Naive thymus-derived CD4-positive, alpha-beta T cell (primary cell): ENCODE measurements at regions not wholly inside any gene's neighbourhood (a gene's known extent, or its start where the extent isn't known, plus 50 kb on each side); places are given as distances from the start of the nearest gene placed in this dataset.

Experiments used
- ATAC-seq: fragments of 150-1000 bp; cut with Tn5 transposase; 2 replicates; pipeline ENCODE4 v1.10.0; 2021; ENCODE audit warnings: mild to moderate bottlenecking, moderate library complexity
- CTCF ChIA-PET: fragments of 350-600 bp; sonication (Branson Sonifier 250); formaldehyde crosslinking; loops from one replicate; lab custom pipeline; 2021; ENCODE audit warnings: antibody characterized with exemption; lab: Charles Lee
- POLR2A ChIA-PET: fragments of 350-600 bp; sonication (Branson Sonifier 250); formaldehyde crosslinking; loops from one replicate; lab custom pipeline; 2021; ENCODE audit warnings: antibody characterized with exemption, inconsistent platforms; lab: Charles Lee
- DNase-seq, 9 donors: peaks; one replicate each; pipeline versions ENCODE4 v3.0.0 to v3.0.0-alpha.2; 2020 to 2022; ENCODE audit warnings: mixed read lengths in 1 of 9
- H3K27ac ChIP-seq: one replicate; pipeline ENCODE4 v1.7.0; 2013; ENCODE audit warnings: mild to moderate bottlenecking, low read depth, low read length, moderate library complexity
- H3K27me3 ChIP-seq, 2 donors: one replicate each; pipeline ENCODE4 v1.7.0; 2013; ENCODE audit warnings: low read length in 2 of 2, mild to moderate bottlenecking in 2 of 2, moderate library complexity in 2 of 2; ENCODE audit not compliant: control insufficient read depth in 2 of 2, insufficient read depth in 2 of 2
- H3K36me3 ChIP-seq, 3 experiments: 1 replicate in 2 of 3; 2 replicates in 1 of 3; pipeline ENCODE4 v1.7.0; 2013; ENCODE audit warnings: low read length in 3 of 3, mild to moderate bottlenecking in 3 of 3, moderate library complexity in 1 of 3; ENCODE audit not compliant: insufficient read depth in 3 of 3, control insufficient read depth in 2 of 3
- H3K4me1 ChIP-seq, 2 donors: one replicate each; pipeline ENCODE4 v1.7.0; 2013; ENCODE audit warnings: low read length in 2 of 2, mild to moderate bottlenecking in 2 of 2, moderate library complexity in 1 of 2; ENCODE audit not compliant: control insufficient read depth in 2 of 2, insufficient read depth in 2 of 2
- H3K4me3 ChIP-seq: 2 replicates; pipeline ENCODE4 v1.7.0; 2013; ENCODE audit warnings: mild to moderate bottlenecking, low read length
- H3K9me3 ChIP-seq, 3 experiments: 1 replicate in 2 of 3; 2 replicates in 1 of 3; pipeline ENCODE4 v1.7.0; 2013; ENCODE audit warnings: low read length in 3 of 3; ENCODE audit not compliant: control insufficient read depth in 2 of 3
- H3K27ac Mint-ChIP-seq, 9 donors: one replicate each; pipeline ENCODE4 v1.8.0; 2020 to 2022; ENCODE audit warnings: mixed read lengths in 9 of 9, mild to moderate bottlenecking in 8 of 9, moderate library complexity in 5 of 9, inconsistent platforms in 2 of 9
- H3K27me3 Mint-ChIP-seq, 5 donors: one replicate each; pipeline ENCODE4 v1.8.0; 2021 to 2022; ENCODE audit warnings: mixed read lengths in 5 of 5, mild to moderate bottlenecking in 1 of 5
- H3K36me3 Mint-ChIP-seq, 5 donors: one replicate each; pipeline ENCODE4 v1.8.0; 2020 to 2022; ENCODE audit warnings: mixed read lengths in 5 of 5, mild to moderate bottlenecking in 3 of 5, inconsistent platforms in 1 of 5
- H3K4me1 Mint-ChIP-seq, 7 donors: one replicate each; pipeline ENCODE4 v1.8.0; 2020 to 2022; ENCODE audit warnings: mixed read lengths in 7 of 7, mild to moderate bottlenecking in 3 of 7, inconsistent platforms in 1 of 7
- H3K4me3 Mint-ChIP-seq, 10 donors: one replicate each; pipeline ENCODE4 v1.8.0; 2020 to 2022; ENCODE audit warnings: mild to moderate bottlenecking in 10 of 10, mixed read lengths in 10 of 10, moderate library complexity in 6 of 10, inconsistent platforms in 2 of 10
- H3K9me3 Mint-ChIP-seq, 11 donors: one replicate each; pipeline ENCODE4 v1.8.0; 2020 to 2022; ENCODE audit warnings: mixed read lengths in 11 of 11, mild to moderate bottlenecking in 4 of 11, inconsistent platforms in 1 of 11, moderate library complexity in 1 of 11
- intact Hi-C, 2 donors: fragments of 100-400 bp; cut with micrococcal nuclease; formaldehyde crosslinking; loops; one replicate each; pipeline ENCODE4 v1.15.1; 2023

- no peaks in the 10 kb centered on the region for H3K9me3 ChIP-seq
- H3K27ac ChIP-seq: no peak overlapping the region
- ChIA-PET CTCF (no interaction called here), POLR2A (no interaction called here)
- no peaks in the 10 kb centered on the region for H3K27me3 ChIP-seq
- peaks cover 0 to 4% (median 0%) of the 10 kb centered on the region in 5 donors for H3K36me3 Mint-ChIP-seq
- no peak overlapping the region for H3K4me3 ChIP-seq
- DNase-seq (no peak), ATAC-seq (no peak)
- H3K4me3 Mint-ChIP-seq: no peak overlapping the region
- no peaks in the 10 kb centered on the region for H3K9me3 Mint-ChIP-seq
- no peak overlapping the region for H3K27ac Mint-ChIP-seq
- H3K36me3 ChIP-seq: no peaks in the 10 kb centered on the region
- H3K4me1 Mint-ChIP-seq: peaks cover 0 to 9% (median 0%) of the 10 kb centered on the region in 7 donors
- intact Hi-C loops: no loop called here
- peaks cover 0 to 18% (median 11%) of the 10 kb centered on the region in 5 donors for H3K27me3 Mint-ChIP-seq
- H3K4me1 ChIP-seq: no peaks in the 10 kb centered on the region
Observed at GRCh38 chr2:38440655-38441054, 63.6 kb upstream of the ATL2 start.

GRCh38 chr2:38439863-38440262 lies 62.8 kb upstream of the ATL2 start:
- CTCF ChIA-PET: no interaction called here
- Mint-ChIP-seq H3K4me1 (peaks cover 0 to 9% (median 0%) of the 10 kb centered on the region in 7 donors), H3K27me3 (peaks cover 0 to 18% (median 11%) of the 10 kb centered on the region in 5 donors), H3K36me3 (peaks cover 0 to 4% (median 0%) of the 10 kb centered on the region in 5 donors), H3K9me3 (no peaks in the 10 kb centered on the region), H3K27ac (no peak overlapping the region), H3K4me3 (no peak overlapping the region)
- H3K27ac ChIP-seq: no peak overlapping the region
- H3K9me3 ChIP-seq: no peaks in the 10 kb centered on the region
- POLR2A ChIA-PET: no interaction called here
- H3K4me3 ChIP-seq: no peak overlapping the region
- H3K27me3 ChIP-seq: no peaks in the 10 kb centered on the region
- H3K4me1 ChIP-seq: no peaks in the 10 kb centered on the region
- ATAC-seq (no peak), DNase-seq (no peak)
- H3K36me3 ChIP-seq: no peaks in the 10 kb centered on the region
- intact Hi-C loops: no loop called here

DNA sequence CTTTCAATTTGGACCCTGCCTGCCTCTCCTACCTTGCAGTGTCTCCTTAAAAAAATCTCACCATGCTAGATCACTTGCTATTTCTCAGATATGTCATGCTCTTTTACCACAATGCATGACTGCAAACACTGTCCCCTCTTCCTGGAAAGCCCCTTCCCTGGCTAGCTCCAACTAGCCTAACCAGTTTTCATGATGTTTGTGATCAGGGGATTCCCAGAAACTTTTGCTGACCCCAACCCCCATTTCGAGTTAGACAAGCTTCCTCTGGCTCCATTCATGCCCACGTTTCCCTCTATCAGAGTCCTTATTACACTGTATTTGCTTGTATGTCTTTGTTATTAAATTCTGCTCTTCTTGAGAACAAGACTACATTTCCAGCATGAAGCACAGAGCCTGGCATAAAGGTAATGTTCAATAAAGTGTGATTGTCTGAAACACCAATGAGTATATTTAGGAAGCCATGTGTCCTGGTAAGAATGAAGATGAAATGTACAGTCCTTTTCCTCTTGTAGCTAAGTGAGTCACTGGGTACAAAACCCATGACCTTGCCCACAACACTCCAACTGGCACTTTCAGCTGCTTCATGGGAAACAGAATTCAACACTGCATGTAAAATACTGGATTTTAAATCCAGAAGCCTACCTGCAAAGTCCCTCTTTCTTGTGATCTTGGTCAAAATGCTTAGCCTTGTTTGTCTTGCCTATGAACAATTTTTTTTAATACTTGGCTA lies 62.0 kb upstream of the ATL2 start:
- ChIA-PET CTCF (no interaction called here), POLR2A (no interaction called here)
- Mint-ChIP-seq H3K27ac (peak overlapping the region in 1 of 9 donors; percentile 5), H3K9me3 (peaks cover 0 to 3% (median 0%) of the 10 kb centered on the region in 11 donors), H3K4me3 (no peak overlapping the region), H3K4me1 (peaks cover 0 to 9% (median 0%) of the 10 kb centered on the region in 7 donors), H3K36me3 (peaks cover 0 to 4% (median 0%) of the 10 kb centered on the region in 5 donors), H3K27me3 (peaks cover 0 to 22% (median 11%) of the 10 kb centered on the region in 5 donors)
- H3K4me1 ChIP-seq: no peaks in the 10 kb centered on the region
- no peaks in the 10 kb centered on the region for H3K36me3 ChIP-seq
- no peaks in the 10 kb centered on the region for H3K27me3 ChIP-seq
- H3K4me3 ChIP-seq: no peak overlapping the region
- intact Hi-C loops: no loop called here
- no peaks in the 10 kb centered on the region for H3K9me3 ChIP-seq
- DNase-seq (no peak), ATAC-seq (no peak)
- H3K27ac ChIP-seq: no peak overlapping the region

DNA sequence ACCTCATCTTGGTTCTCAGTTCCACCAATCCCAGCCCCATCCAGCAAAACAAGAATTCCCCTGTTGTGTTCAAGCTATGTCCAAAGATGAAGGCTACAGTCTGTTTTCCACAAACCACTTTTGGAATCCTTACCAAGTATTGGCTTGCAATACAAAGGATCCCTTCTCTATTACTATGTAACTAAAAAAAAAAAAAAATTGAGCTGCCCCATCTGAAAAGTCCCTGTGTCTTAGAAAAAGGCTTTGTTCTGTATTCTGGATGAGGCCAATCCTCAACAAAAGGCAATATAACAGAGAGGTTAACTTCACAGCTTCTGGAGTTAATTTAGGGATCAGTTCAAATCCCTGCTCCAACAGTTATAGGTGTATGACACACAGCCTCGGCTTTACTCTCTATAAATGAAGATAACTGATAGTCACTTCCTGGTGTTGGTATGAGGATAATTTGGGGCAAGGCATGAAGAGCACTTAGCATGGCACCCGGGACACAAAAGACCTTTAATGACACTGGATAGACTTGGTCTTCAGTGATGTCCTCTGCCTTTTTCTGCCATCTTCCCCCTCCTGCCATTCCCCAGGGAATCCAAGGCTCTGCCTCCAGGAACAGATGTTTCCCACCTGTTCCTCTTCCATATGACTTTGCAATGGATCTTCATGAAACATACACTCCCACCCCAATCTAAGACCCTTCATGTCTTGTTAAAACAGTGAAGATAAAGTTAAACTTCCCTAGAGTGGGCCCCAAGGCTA lies 61.2 kb upstream of the ATL2 start:
- ChIA-PET CTCF (no interaction called here), POLR2A (interaction anchor here (0.6 kb wide), 1 partner anchor 1903 kb away, joined by 9 read pairs; no protein-coding TSS in a partner anchor)
- DNase-seq (no peak), ATAC-seq (no peak)
- intact Hi-C loops: no loop called here
- peaks cover 0 to 9% (median 0%) of the 10 kb centered on the region in 7 donors for H3K4me1 Mint-ChIP-seq
- Histone ChIP-seq H3K27me3 (no peaks in the 10 kb centered on the region), H3K4me3 (no peak overlapping the region), H3K9me3 (no peaks in the 10 kb centered on the region), H3K4me1 (no peaks in the 10 kb centered on the region), H3K36me3 (no peaks in the 10 kb centered on the region), H3K27ac (no peak overlapping the region)
- H3K4me3 Mint-ChIP-seq: no peak overlapping the region
- peaks cover 0 to 4% (median 0%) of the 10 kb centered on the region in 5 donors for H3K36me3 Mint-ChIP-seq
- H3K27me3 Mint-ChIP-seq: peaks cover 0 to 22% (median 11%) of the 10 kb centered on the region in 5 donors
- H3K27ac Mint-ChIP-seq: peak overlapping the region in 1 of 9 donors; percentile 5
- H3K9me3 Mint-ChIP-seq: peaks cover 0 to 3% (median 0%) of the 10 kb centered on the region in 11 donors

GRCh38 chr2:38436227-38436664 lies 59.2 kb upstream of the ATL2 start:
- DNase-seq (no peak), ATAC-seq (no peak)
- Histone ChIP-seq H3K4me3 (no peak overlapping the region), H3K4me1 (no peaks in the 10 kb centered on the region), H3K36me3 (no peaks in the 10 kb centered on the region), H3K27ac (no peak overlapping the region), H3K9me3 (no peaks in the 10 kb centered on the region), H3K27me3 (no peaks in the 10 kb centered on the region)
- H3K4me1 Mint-ChIP-seq: peaks cover 0 to 9% (median 0%) of the 10 kb centered on the region in 7 donors
- H3K9me3 Mint-ChIP-seq: peaks cover 0 to 3% (median 0%) of the 10 kb centered on the region in 11 donors
- intact Hi-C loops: no loop called here
- H3K27ac Mint-ChIP-seq: no peak overlapping the region
- peaks cover 0 to 4% (median 0%) of the 10 kb centered on the region in 5 donors for H3K36me3 Mint-ChIP-seq
- ChIA-PET CTCF (no interaction called here), POLR2A (no interaction called here)
- H3K27me3 Mint-ChIP-seq: peaks cover 0 to 16% (median 4%) of the 10 kb centered on the region in 5 donors
- no peak overlapping the region for H3K4me3 Mint-ChIP-seq

- H3K36me3 Mint-ChIP-seq: peaks cover 0 to 1% (median 0%) of the 10 kb centered on the region in 5 donors
- no peak for ATAC-seq
- Histone ChIP-seq H3K27me3 (no peaks in the 10 kb centered on the region), H3K27ac (no peak overlapping the region), H3K36me3 (no peaks in the 10 kb centered on the region), H3K4me1 (no peaks in the 10 kb centered on the region), H3K4me3 (no peak overlapping the region), H3K9me3 (no peaks in the 10 kb centered on the region)
- no peak overlapping the region for H3K27ac Mint-ChIP-seq
- CTCF ChIA-PET: no interaction called here
- peaks cover 0 to 9% (median 0%) of the 10 kb centered on the region in 7 donors for H3K4me1 Mint-ChIP-seq
- intact Hi-C loops: no loop called here
- POLR2A ChIA-PET: no interaction called here
- H3K9me3 Mint-ChIP-seq: peaks cover 0 to 3% (median 0%) of the 10 kb centered on the region in 11 donors
- no peak overlapping the region for H3K4me3 Mint-ChIP-seq
- peaks cover 0 to 12% (median 2%) of the 10 kb centered on the region in 5 donors for H3K27me3 Mint-ChIP-seq
- DNase-seq: no peak
Observed at GRCh38 chr2:38435775-38436174, 58.7 kb upstream of the ATL2 start.
